Tibial nerve (tissue), 4 donors: ENCODE measurements at regions not wholly inside any gene's neighbourhood (a gene's known extent, or its start where the extent isn't known, plus 50 kb on each side); places are given as distances from the start of the nearest gene placed in this dataset.

Source experiments
- DNase-seq, 2 donors: peaks; one replicate each; pipeline ENCODE4 v3.0.0-alpha.2; 2019; ENCODE audit warnings: low spot score in 2 of 2
- H3K27ac ChIP-seq, 4 donors: fragments of 200-600 bp; sonication (generic) in 3 of 4; one replicate each; pipeline ENCODE4 v1.5.1; 2017 to 2019; ENCODE audit warnings: mild to moderate bottlenecking in 1 of 4
- H3K27me3 ChIP-seq, 2 donors: fragments of 200-600 bp; sonication (generic) in 1 of 2; one replicate each; pipeline versions ENCODE4 v1.5.1 to v1.6.0; 2017 to 2019
- H3K36me3 ChIP-seq, 3 donors: fragments of 200-600 bp; sonication (generic); one replicate each; pipeline ENCODE4 v1.5.1; 2018 to 2019
- H3K4me1 ChIP-seq, 4 donors: fragments of 200-600 bp; sonication (generic) in 3 of 4; one replicate each; pipeline ENCODE4 v1.5.1; 2017 to 2019
- H3K4me3 ChIP-seq, 4 donors: fragments of 200-600 bp; sonication (generic) in 3 of 4; one replicate each; pipeline ENCODE4 v1.5.1; 2017 to 2019; ENCODE audit warnings: mild to moderate bottlenecking in 1 of 4, moderate library complexity in 1 of 4
- H3K9me3 ChIP-seq, 4 donors: fragments of 200-600 bp; sonication (generic) in 3 of 4; one replicate each; pipeline ENCODE4 v1.5.1; 2017 to 2019
- EP300 ChIP-seq, 2 donors: sonication (generic); formaldehyde crosslinking; IDR thresholded peaks; one replicate each; pipeline ENCODE4 v1.6.1; 2017; ENCODE audit warnings: antibody characterized with exemption in 2 of 2, mild to moderate bottlenecking in 1 of 2
- POLR2A ChIP-seq, 2 donors: fragments of 450-650 bp; IDR thresholded peaks; one replicate each; pipeline ENCODE4 v1.6.1; 2017; ENCODE audit warnings: antibody characterized with exemption in 2 of 2, mild to moderate bottlenecking in 2 of 2, moderate library complexity in 2 of 2
- WGBS, 2 donors: methylation state at CpG; one replicate each; pipeline ENCODE4 v1.1.5; 2018; 5-methylcytosine and 5-hydroxymethylcytosine counted together
- TF ChIP-seq, protein P1 (sequence below), 5 experiments: fragments of 200-600 bp in 3 of 5; fragments of 450-650 bp in 2 of 5; sonication (generic) in 3 of 5; IDR thresholded peaks; one replicate each; pipeline ENCODE4 v1.5.1; 2016 to 2019; ENCODE audit warnings: antibody characterized with exemption in 5 of 5, mild to moderate bottlenecking in 3 of 5, moderate library complexity in 2 of 5

DNA sequence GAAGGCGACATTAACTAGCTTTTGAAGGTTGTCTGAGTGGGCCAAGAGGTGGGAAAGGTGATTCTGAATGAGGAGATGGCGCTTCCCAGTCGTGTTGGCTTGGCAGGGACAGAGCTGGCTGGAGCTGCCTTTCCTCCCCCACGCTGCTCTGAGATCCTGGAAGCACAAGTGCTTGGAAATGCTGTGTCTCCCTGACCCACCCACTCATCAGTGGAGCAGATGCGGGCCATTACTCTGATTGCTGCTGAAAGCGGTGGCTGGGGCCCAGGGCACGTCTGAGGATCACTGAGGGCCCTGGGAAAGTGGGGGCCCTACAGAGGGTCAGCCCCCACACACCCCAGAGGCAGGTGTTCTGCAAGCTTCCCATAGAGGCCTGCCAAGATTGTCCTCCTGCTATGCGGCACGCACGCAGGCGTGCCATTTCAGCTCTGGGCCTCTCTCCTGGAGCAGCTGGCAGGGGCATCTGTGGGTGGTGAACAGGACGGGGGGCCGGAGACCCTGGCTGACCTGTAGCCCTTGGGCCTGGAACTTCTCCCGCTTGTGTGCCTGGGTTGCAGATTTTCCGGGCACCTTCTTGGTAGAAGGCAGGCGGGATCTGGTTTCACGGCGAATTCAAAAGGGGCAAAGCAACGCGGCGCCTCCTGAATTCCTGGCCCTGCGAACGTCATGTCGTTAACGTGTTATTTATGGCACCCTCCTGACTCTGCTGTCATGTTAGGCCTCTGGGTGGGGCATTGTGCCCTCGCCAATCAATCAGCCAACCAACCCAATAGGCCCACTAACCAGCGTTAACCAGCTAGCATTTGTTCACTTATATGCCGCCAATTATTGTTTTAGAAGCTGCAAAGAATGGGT, 133.8 kb upstream of the TBX3 start:
- 69 to 71% methylated on average over 26 to 27 of the region's 28 CpGs for WGBS, 2 donors
- Histone ChIP-seq H3K4me3 (no peak overlapping the region), H3K9me3 (no peaks in the 10 kb centered on the region), H3K4me1 (peaks cover 0 to 7% (median 0%) of the 10 kb centered on the region in 4 donors), H3K36me3 (no peaks in the 10 kb centered on the region), H3K27me3 (no peaks in the 10 kb centered on the region), H3K27ac (no peak overlapping the region)
- DNase-seq = no peak
- TF ChIP-seq EP300 (IDR thresholded peaks at IDR 0.05) = no peak
- TF ChIP-seq, protein P1, sequence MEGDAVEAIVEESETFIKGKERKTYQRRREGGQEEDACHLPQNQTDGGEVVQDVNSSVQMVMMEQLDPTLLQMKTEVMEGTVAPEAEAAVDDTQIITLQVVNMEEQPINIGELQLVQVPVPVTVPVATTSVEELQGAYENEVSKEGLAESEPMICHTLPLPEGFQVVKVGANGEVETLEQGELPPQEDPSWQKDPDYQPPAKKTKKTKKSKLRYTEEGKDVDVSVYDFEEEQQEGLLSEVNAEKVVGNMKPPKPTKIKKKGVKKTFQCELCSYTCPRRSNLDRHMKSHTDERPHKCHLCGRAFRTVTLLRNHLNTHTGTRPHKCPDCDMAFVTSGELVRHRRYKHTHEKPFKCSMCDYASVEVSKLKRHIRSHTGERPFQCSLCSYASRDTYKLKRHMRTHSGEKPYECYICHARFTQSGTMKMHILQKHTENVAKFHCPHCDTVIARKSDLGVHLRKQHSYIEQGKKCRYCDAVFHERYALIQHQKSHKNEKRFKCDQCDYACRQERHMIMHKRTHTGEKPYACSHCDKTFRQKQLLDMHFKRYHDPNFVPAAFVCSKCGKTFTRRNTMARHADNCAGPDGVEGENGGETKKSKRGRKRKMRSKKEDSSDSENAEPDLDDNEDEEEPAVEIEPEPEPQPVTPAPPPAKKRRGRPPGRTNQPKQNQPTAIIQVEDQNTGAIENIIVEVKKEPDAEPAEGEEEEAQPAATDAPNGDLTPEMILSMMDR (IDR thresholded peaks at IDR 0.05) = no peak
- TF ChIP-seq POLR2A (IDR thresholded peaks at IDR 0.05) = no peak

DNA sequence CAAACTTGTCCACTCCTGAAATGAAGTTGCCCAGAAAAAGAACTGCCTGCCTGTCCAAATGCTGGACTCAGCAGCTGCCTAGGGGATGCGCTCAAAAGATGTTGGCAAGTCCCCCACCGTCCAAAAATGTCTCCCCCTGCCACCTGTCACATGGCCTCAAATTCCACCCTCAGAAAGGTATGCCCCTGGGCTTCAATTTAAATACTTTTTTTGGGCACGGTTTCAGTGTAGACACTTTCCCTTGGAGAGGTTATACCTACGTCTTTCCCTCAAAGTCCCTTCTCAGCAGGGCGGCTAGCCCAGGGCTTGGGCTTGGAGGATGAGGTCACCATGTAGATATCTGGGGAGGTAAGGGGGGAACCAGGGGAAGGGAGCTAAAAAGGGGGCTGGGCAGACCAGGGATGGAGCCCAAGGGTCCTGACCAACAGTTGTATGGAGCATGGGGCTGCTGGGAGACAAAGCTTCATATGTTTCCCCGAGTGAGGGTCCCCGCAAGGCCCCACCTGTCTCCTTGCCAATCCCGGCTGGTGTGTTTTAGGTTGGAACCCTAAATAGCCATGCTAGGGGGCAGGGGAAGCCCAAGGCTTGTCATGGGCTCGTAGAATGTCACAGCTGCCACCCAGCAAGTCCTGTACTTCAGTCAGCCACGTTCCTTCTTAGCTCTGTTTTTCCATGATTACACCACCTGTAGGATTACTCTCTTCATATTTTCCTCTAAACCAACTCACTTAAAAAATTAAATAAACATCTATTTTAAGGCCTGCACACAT, 131.2 kb upstream of the TBX3 start:
- H3K36me3 ChIP-seq = no peaks in the 10 kb centered on the region
- no peak for DNase-seq
- no peak overlapping the region for H3K27ac ChIP-seq
- TF ChIP-seq, protein P1 (IDR thresholded peaks at IDR 0.05) = no peak
- TF ChIP-seq EP300 (IDR thresholded peaks at IDR 0.05) = no peak
- TF ChIP-seq POLR2A (IDR thresholded peaks at IDR 0.05) = no peak
- 93 to 95% methylated on average over 10 of the region's 10 CpGs for WGBS, 2 donors
- H3K27me3 ChIP-seq = no peaks in the 10 kb centered on the region
- peaks cover 0 to 7% (median 0%) of the 10 kb centered on the region in 4 donors for H3K4me1 ChIP-seq
- no peaks in the 10 kb centered on the region for H3K9me3 ChIP-seq
- no peak overlapping the region for H3K4me3 ChIP-seq

DNA sequence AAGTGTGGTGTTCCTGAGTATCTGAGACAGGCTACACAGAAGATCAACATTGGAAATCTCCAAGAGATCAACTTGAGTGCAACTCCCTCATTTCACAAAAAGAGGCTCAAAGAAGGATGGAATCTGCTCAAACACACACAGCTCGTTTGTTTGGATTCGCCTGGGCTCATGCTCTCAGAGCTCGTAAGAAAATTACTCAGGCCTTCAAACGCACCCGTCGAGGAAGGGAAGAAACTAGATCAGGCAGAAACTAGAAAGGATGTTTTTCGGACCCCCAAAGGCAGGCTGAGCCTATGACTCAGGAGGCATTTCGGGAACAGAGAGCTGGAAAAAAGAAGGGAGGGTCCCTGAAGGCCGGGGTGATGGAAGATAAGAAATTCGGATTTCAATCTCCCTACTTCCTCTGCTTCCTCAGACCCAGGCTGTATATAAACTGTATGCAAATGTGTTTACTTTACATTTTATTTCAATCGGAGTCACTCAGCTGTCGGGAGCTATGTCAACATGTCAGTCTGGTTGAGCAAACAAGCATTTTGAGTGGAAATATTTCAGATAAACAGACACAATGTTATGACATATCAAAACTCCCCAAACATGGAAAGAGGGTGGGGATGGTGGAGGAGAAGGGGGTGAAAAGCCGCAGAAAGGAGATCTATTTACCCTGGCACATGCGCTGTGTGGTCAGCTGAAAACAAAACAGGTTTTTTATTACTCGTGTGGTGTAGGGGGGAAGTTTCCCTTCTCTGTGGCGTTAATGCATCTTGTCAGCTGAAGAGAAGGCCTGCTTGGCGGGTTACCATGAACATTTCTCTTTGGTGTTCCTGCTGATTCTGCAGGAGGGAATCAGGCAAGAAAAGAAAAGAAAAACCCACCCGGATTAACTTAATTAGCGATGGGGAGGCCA, 129.1 kb upstream of the TBX3 start:
- Histone ChIP-seq H3K4me3 (peak overlapping the region in 1 of 4 donors; percentile 0), H3K27ac (peak overlapping the region in 2 of 4 donors; percentile 39 to 52), H3K4me1 (peaks cover 0 to 7% (median 0%) of the 10 kb centered on the region in 4 donors), H3K9me3 (no peaks in the 10 kb centered on the region), H3K36me3 (no peaks in the 10 kb centered on the region), H3K27me3 (no peaks in the 10 kb centered on the region)
- TF ChIP-seq EP300 (IDR thresholded peaks at IDR 0.05) (no peak), POLR2A (IDR thresholded peaks at IDR 0.05) (no peak)
- TF ChIP-seq, protein P1 (IDR thresholded peaks at IDR 0.05) = no peak
- WGBS, 2 donors = 14 to 21% methylated on average over 19 of the region's 19 CpGs
- DNase-seq = no peak

DNA sequence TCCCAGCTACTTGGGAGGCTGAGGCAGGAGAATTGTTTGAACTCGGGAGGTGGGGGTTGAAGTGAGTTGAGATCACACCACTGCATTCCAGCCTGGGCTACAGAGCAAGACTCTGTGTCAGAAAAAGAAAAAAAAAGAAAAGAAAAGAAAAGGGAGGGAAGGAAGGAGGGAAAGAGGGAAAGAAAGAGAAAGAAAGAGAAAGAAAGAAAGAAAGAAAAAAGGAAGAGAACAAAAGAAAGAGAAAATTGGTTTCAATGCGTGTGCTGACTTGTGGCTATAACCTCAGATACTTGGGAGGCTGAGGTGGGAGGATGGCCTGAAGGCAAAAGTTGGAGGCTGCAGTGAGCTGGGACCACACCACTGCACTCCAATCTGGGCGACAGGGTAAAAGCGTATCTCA, 128.4 kb upstream of the TBX3 start:
- Histone ChIP-seq H3K4me3 (no peak overlapping the region), H3K4me1 (peaks cover 0 to 7% (median 0%) of the 10 kb centered on the region in 4 donors), H3K27ac (peak overlapping the region in 2 of 4 donors; percentile 39 to 60), H3K27me3 (no peaks in the 10 kb centered on the region), H3K36me3 (no peaks in the 10 kb centered on the region), H3K9me3 (no peaks in the 10 kb centered on the region)
- TF ChIP-seq, protein P1 (IDR thresholded peaks at IDR 0.05) = no peak
- no peak for TF ChIP-seq EP300 (IDR thresholded peaks at IDR 0.05)
- DNase-seq = no peak
- 86 to 89% methylated on average over 4 of the region's 4 CpGs for WGBS, 2 donors
